ENCODE measurements at regions not wholly inside any gene's neighbourhood (a gene's known extent, or its start where the extent isn't known, plus 50 kb on each side); places are given as distances from the start of the nearest gene placed in this dataset.

GRCh38 chr2:153373510-153374279 is 104.9 kb downstream of the RPRM start:
- TF ChIP-seq CTCF (IDR thresholded peaks at IDR 0.05; ENCODE audit: low read depth, low read length) (no peak), EZH2phosphoT487 (IDR thresholded peaks at IDR 0.05; ENCODE audit: low read depth) (no peak)
